Germinal center (tissue), 1 donor: ENCODE measurements at regions not wholly inside any gene's neighbourhood (a gene's known extent, or its start where the extent isn't known, plus 50 kb on each side); places are given as distances from the start of the nearest gene placed in this dataset.

Source experiments
- DNase-seq: peaks from one replicate; pipeline ENCODE4 v3.0.0; 2012; ENCODE audit warnings: mixed read lengths, low spot score

DNA sequence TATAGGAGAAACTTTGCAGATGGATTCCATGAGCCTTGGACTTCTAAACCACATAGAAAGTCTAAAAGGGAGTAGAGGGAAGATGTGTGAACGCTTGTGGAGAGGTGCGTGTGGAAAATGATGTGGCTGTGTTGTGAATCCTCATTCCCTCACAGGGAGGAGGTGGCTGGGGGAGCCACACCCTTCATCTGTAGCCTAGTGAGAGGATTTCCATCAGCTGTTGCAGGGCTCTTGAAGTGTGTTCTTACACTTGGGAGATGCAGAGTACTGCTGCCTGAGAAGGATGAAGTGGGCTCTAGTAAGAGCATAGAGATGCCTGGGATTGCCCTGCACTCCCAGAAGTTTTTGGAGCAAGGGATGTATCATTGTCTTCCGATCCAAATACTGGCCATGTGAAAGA lies 279.6 kb downstream of the QKI start:
- no peak for DNase-seq

DNA sequence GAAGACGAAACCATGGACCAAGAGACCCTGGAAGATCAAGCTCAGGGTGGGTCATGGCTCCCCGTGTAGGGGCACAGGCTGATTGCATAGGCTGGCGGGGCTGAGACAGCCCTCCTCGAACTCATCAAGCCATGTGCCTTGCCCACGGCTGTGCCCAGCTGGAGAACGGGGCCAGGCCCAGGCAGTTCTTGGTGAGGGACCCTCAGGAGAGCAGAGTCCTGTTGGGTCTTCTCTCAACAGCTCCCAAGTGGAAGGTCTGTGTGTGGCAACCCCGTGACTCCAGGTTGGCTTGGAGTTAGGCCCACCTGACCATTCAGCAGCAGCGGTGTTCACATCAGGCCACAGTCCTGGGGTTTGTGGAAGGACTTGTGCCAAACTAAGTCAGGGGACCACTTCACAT lies 276.5 kb downstream of the QKI start:
- DNase-seq, result no peak

DNA sequence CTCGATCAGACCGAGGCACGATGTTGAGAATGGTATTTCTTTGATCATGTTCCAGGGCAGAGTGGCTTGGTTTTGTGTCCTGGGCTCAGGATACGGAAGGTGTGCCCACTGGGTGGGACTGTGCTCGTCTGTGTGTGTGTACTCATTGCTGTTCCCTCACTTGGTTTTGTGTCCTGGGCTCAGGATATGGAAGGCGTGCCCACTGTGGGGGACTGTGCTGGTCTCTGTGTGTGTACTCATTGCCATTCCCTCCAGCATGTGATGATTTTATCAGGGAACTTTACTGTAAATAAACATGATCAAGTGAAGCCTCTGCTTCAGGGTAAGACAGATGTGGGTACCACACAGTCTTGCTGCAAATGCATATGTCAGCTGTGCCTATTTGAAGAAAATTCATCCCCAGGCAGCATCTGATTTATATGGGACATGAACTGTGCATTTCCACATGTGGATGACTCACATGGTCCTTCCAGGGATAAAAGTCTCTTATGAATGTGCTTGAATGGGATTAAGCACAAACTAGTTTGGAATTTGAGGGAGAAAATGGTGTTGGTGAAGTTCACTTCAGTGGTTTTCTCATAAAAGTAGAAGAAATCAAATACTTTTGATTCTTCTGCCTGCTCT lies 274.3 kb downstream of the QKI start:
- no peak for DNase-seq

DNA sequence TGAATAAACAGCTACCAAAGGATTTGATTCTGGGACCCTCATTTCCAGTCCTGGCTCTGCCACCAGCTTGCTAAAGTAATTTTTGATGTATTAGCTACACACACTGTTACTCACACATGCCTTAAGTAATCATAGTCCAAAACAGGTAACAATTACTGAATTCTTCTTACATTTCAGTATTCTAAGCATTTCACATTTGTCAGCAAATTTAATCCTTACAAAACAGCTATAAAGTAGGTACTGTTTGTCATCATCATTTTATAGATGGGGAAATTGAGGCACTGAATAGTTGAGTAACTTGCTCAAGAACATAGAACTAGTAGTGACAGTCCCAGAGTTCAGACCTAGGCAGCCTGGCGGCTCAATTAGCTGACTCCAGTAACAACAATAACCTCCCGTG lies 272.6 kb downstream of the QKI start:
- DNase-seq, result no peak

DNA sequence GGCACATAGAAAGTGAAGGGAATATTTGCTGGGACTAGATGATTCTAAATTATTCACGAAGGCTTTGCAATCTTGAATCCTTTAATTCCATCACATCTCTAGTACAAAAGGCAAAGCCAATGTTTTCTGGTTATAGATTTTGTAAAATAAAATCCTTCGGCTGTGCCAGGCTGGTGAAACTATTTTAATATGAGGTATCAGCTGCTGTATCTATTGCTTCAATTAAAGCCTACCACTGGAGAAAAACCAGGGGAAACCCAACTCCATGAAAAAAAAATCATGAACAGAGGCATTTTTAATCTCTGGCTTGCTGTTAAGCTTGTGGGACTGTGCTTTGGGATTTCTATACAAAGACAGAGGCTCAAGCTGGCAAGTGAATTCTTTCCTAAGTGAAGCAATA lies 271.8 kb downstream of the QKI start:
- DNase-seq, result no peak

DNA sequence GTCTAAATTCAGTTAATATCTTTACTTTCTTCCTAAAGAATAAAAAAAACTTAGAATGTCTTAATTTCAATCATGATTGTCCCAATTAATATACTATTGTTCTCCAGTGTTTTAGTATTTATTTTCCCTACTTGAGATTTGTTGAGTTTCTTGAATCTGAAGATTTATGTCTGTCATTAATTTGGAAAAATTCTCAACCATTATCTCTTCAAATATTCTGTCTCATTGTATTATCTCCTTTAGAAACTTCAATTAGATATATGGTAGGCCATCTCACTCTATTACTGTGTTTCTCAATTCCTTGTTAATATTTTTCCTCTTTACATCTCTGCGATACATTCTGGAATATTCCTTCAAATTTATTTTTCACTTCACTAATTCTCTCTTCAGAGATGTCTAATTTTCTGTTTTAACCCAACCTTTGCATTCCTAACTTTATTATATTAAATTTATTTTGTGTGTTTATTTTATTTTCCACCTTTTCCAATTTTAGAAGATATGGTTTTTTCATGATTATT lies 268.6 kb downstream of the QKI start:
- no peak for DNase-seq

DNA sequence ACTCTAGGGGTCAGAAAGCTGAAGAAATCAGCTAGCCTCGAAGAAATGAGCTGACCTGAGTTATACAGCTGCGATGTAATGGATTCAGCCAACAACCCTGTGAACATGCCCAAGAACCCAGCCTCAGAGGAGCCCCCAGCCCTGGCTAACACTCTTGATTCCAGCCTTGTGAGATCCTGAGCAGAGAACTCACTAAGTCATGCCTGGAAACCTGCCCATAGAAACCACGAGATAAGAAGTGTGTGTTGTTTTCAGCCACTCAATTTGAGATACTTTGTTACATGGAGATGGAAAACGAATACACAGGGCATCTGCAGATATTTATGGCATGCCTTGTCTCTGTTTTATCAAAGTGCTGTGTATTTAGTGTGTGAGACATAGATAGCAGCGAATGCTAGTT lies 265.2 kb downstream of the QKI start:
- no peak for DNase-seq

DNA sequence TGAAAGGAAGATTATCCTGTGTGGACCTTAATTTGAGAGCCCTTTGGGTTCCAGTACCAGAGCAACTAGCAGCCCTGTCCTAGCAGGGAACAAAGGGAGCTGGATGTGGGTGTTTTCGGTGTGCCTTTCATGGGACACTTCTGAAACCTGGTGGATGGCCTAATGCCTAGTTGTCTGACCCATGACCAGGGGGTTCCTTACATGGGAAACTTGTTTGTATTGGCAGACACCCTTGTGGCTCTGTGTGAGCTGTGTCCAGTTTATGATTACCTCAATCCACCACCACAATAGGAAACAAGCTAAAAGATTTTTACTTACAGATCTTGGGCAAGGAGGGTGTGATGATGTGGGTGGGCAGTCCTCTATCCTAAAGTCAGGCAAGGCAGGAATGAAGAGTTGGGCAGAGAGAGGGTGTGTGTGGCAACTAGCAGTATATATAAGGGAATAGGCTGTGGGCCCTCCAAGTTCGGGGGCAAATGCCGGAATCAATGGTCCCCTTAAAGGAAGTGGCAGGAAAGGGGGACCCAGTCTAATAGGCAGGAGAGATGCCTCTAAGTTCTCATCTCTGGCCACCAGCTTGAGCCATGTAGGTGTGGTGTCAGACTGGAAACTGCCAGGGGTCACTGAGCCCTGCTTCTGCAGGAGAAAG lies 264.6 kb downstream of the QKI start:
- no peak for DNase-seq

DNA sequence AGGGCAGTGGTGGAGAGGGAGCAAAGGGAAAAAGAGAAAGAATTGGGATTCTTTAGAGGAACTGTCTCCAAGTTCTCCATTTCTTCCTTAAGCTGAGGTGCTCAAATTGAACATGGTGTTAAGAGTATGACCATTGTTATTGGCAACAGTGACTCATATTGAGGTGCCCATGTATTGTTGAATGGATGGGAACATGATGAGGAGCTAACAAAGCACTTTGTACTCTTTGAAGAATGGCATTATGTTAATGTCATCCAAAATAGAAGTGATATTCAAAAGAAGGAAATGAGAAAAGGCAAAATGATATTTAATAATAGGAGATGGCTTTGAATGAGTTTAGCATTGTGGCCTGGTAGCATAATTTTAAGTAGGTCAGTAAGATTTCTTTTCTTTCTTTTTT lies 261.1 kb downstream of the QKI start:
- no peak for DNase-seq

DNA sequence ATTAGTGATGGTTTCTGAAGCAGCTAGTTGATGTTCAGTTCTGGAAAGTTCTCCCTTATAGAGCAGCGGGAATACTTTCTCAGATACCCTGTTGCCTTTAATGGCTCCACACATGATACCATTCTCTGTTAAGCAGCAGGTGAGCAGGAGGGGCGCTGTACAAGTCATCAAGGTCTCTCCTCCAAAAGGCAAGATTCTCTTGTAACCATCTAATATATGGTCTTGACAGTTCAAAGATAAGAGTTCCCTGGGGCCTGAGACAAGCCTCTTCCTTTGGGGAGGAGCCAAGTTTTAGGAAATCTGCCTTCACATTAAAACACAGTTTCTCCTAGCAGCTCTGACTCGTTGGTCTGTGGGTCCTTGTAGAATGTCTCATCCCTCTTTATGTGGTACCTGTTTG lies 258.2 kb downstream of the QKI start:
- DNase-seq, result no peak

DNA sequence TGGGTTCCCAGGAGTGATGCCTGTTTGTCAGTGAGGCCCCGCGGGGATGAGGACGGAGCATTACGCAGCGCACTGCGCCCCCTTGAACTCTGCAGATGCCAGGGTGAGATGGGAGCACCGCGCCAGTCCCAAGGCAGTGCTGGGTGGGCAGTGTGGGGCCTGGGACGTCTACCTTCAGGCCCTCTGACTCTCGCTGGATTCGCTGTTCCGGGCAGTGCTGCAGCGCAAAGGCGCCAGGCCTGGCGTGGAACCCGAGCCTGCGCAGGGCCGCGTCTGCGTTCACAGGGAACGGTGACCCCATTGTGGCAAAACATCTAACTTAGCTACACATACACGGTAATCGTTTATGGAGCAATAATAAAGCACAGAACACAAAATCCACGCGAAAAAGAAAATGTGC lies 257.3 kb downstream of the QKI start:
- no peak for DNase-seq

DNA sequence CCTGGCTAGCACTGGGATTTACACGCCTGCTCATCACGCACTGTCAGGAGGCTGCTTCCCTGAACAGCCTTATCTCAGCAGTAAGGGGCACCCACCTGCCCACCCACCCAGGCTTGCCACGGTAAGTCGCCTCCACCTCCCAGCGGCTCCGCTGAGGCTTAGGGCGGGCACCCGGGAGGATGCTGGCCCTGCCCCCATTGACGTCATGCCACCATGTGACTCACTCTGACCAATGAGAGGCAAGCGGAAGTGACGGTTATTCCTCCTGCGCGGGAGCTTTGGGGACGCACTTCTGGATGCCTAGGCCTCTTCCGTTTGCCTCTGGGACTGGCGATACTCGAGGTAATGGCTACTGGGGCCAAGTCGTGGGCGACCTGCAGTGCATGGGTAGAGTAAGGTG lies 256.8 kb downstream of the QKI start:
- DNase-seq, result no peak

DNA sequence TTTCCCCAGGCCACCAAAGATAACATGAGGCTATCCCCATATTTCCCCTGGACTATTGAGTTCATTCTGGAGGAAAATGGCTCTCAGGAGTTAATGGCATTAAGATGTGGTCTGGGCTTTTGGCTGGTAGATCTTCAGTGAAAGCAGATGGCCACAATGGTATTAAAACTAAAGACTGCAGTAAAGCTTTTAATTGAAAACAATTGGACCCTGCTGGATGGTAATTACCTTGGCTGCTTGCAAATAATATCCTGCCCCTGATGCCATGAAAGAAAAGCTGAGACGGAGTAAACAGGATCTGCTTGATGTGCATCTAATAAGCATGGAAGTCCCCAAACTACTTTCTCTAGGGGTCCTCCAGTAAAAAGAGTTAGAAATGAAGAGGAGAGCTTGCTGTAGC lies 255.8 kb downstream of the QKI start:
- DNase-seq, result no peak

DNA sequence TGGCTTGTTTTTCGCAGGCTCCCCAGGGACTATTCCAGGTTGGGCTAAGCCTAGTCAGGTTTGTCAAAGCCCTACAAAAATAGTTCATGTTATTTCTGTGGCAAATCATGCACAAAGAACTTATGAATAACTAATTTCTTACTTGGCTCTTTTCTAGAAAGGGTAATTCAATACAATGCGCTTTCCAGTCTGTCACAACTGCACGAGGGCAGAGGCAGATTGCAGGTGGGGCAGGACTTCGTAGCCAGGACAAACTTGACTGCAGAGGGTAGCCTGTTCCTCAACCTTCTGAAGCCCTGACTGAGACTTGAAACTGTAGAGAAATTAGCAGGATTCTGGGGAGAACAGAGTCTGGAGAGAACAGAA lies 253.5 kb downstream of the QKI start:
- no peak for DNase-seq

DNA sequence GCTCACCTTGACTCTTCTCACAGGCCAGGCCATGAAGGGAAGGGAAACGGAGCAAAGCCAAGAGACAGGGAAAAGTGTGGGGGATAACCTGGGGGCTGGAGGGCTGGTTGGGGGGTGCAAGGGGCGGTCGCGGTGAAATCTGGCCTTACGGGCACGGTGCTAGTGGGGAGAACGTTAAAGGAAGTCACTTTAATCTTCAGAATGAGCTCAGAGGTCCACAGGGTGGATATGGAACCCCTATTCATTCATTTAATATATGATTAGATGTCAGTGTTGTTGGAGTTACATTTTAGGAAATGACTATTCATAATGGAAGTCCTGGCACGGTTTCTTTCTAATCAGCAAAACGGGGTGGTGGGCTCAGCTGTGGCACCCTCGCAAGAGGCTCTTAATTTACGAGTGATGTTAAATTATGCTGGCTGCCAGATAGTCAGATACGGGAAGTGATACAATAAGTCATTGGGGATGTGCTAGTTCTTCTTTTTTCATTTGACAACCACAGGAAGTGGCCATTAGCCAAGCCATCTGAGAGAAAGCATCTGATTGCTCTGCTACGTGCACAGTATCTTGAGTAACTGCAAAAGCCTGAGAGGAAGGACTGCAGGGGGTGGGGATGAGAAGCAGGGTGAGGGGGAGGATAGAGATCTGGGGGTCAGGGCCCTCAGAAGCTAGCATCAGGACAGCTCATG lies 253.0 kb downstream of the QKI start:
- peak; percentile 82 for DNase-seq

DNA sequence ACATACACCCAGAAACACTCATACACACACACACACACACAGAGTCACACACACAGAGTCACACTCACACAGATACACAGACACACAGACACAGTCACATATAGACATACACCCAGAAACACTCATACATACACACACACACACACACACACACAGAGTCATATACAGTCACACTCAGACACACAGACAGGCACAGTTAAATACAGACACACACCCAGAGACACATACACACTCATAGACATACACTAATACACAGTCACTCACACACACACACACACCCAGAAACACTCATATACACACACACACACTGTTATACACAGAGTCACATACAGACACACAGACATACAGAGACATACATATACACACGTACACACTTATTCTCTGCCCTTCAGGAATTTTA lies 250.9 kb downstream of the QKI start:
- DNase-seq, result no peak

DNA sequence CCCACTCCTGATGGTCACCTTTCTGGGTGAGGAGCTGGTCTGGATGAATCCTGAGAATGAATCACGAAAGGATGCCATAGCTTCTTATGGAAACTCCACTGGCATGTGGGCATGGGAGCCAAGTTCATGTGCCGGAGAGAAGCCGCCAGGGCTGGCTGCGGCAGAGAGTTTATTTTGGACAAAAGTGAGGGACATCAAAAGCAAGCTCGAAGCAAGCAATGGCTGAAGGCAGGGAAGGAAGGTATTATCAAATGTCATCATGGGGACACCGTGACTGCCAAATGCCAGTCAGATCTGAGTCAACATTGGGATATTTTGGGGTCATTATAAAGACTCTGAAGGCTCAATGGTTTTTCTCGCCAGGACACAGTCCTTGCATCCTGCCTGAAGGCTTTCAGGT lies 249.1 kb downstream of the QKI start:
- no peak for DNase-seq

DNA sequence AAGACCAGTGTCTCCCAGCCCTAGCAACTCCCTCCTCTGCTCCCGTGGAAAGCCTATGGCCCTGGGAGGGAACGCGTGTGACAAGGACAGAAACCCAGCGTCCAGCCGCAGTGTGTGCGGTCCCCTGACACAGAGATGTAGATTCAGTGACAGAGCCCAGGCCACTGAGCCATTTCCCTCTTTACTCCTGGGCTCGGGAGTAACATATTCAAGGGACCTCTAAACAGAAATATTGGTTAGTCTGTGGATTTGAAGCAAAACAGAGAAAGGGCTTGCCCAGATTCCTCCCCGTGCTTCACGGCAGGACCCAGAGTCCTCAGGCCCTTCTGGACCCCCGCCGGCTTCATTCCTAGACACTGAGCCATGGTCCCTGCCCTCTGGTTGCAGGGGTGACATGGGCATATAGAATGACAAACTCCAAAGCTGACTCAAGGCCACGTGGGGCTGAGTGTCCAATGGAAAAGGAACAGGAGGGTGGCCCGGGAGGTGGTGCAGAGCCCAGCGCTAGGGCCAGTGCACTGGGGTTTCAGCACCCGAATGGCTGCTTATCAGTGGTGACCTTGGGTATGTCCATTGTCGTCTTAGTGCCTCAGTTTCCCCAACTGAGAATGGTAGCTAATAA lies 248.2 kb downstream of the QKI start:
- DNase-seq, result no peak

DNA sequence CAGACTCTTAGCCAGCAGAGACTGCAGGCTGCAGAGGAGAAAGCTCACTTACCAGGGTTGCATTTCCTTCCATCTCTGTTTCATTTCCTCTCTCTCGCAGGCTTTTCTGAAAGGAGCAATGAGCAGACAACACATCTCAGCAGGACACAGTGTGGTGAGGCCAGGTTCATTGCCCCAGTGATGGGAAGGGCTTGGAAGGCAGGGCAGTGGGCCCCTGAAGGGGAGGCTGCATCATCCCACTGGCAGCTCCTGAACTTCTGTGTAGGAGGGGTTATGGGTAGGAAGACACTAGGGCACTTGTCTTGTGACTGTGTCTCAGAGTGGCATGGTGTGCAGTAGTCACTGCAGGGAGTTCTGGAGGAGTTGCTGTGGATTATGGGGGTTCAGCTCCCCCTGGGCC lies 246.8 kb downstream of the QKI start:
- DNase-seq, result peak; percentile 55

DNA sequence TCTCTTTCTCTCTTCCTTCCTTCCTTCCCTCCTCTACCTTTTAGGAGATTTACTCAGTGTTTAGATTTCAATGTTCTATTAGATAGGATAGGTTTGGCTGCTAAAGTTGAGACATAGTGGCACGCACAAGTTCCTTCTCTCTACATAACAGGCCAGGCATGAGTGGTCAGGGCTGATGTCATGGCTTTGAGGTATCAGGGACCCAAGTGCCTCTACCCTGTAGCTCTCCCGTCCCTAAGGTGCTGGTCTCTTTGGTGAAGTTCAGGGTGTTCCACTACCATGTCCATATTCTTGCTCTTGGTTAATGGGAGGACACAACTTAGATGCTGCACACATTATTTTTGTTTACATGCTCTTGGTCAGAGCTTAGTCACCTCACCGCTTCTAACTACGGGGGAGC lies 245.3 kb downstream of the QKI start:
- DNase-seq, result no peak

DNA sequence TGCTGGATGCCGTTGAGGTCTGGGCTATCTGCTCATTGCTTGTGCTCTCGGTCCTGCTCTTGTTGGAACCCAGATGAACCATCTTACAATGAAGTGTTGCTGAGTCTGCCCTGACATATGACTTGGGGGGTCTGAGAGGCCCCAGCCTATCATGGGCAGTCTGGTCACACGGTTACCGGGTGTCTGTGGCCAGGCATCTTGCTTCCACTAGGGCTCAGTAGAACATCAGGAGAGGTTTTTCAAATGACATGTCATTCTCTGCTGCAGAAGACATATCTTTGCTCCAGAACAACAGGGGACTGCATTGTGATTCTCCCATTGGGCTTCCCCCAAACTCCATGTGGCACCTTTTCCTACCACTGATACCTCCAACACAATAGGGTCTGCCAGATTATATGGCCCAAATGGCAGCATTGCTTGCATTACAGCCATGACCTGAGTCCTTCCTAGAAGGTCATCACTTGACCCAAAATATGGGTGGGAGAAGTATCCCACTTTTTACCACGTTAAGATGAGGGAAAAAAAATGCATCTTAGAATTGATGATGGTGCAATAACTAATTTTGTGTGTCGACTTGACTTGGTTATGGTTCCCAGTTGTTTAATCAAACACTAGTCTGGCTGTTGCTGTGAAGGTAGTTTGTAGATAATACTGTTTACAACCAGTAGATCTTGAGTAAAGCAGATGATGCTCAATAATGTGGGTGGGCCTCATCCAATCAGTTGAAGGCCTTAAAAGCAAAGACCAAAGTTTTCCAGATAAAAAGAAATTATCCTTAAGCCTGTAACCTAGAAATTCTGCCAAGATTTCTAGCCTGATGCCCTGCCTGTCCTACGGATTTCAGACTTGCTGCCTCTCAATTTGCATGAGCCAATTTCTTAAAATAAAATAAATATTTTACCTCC lies 241.0 kb downstream of the QKI start:
- DNase-seq, result no peak
